ENCODE measurements at regions not wholly inside any gene's neighbourhood (a gene's known extent, or its start where the extent isn't known, plus 50 kb on each side); places are given as distances from the start of the nearest gene placed in this dataset.

DNA sequence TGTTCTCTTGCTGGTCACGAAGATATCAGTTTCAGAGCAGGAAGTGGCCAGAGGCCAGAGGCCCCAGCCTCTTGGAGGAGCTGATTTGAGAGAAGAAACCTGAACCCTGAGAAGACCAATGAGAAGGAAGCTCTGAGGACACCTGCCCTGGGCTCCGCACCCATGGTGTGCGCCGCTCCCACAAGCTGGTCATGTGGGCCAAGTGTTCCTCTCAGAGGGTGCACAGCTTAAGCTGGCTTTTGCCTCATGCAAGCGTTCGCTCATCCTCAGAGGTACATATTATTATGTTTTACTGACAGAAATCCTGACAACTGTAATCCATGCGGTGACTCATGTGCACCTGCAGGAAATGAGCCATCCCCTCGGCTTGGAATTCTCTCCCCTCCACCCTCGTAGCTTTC, 316.1 kb upstream of the MYT1L start:
- CTCF ChIA-PET = interaction anchor here (0.6 kb wide), 1 partner anchor 10 kb away, joined by 3 read pairs; no protein-coding TSS in a partner anchor
- no peaks in the 10 kb centered on the region for H3K27me3 ChIP-seq (replicated peaks in 1 of 2; ENCODE audit: control insufficient read depth in 2 of 2, insufficient read depth in 2 of 2, low read length in 1 of 2)
- SMC1A ChIA-PET (ENCODE audit: uncharacterized antibody, unreplicated experiment) = interaction anchor here (1.1 kb wide), 1 partner anchor 52 kb away, joined by 3 read pairs; no protein-coding TSS in a partner anchor
- no peak overlapping the region for H3K4me2 ChIP-seq (ENCODE audit: control insufficient read depth, insufficient read depth)
- no peaks in the 10 kb centered on the region; the same call in 2 of the 3 replicates for H3K9me3 ChIP-seq (replicated peaks; ENCODE audit: control insufficient read depth, insufficient read depth, low read length)
- RAD21 ChIA-PET (ENCODE audit: unreplicated experiment) = no interaction called here
- no peaks in the 10 kb centered on the region for H3K36me3 ChIP-seq (ENCODE audit: control insufficient read depth in 2 of 2, insufficient read depth in 2 of 2, low read length in 1 of 2)
- H3K79me2 ChIP-seq (ENCODE audit: control insufficient read depth, insufficient read depth, low read length) = no peaks in the 10 kb centered on the region
- POLR2A ChIA-PET = no interaction called here
- H3K27ac ChIP-seq (ENCODE audit: control insufficient read depth, insufficient read depth) = no peak overlapping the region
- DNase-seq (ENCODE audit: low read depth, low spot score) = no peak
- H3K4me3 ChIP-seq = no peak overlapping the region
- H4K20me1 ChIP-seq (ENCODE audit: control insufficient read depth, insufficient read depth) = no peaks in the 10 kb centered on the region
- intact Hi-C loops (cut with micrococcal nuclease; ENCODE audit: unreplicated experiment) = no loop called here
- H3K4me1 ChIP-seq (ENCODE audit: control insufficient read depth, insufficient read depth, low read length) = no peaks in the 10 kb centered on the region
- H3K9ac ChIP-seq (ENCODE audit: control insufficient read depth, insufficient read depth, low read length) = no peak overlapping the region
- ATAC-seq = no peak
- H2AFZ ChIP-seq (ENCODE audit: control insufficient read depth, low read depth, low read length) = no peak overlapping the region
- 48% methylated on average over 9 of the region's 9 CpGs for WGBS (ENCODE audit: insufficient coverage, insufficient replicate concordance, low lambda C conversion rate, missing lambda C conversion rate)
- in situ Hi-C loops (cut with MboI) = no loop called here
- no peak for FAIRE-seq
- no TSS peak for BruUV-seq (replicated peaks)
- TF ChIP-seq SPI1 (IDR thresholded peaks at IDR 0.05; ENCODE audit: borderline replicate concordance, insufficient read depth, low read depth, low read length) = no peak
- no peak for TF ChIP-seq JUND (IDR thresholded peaks at IDR 0.05; ENCODE audit: low read depth, low read length)
- TF ChIP-seq, protein P1, sequence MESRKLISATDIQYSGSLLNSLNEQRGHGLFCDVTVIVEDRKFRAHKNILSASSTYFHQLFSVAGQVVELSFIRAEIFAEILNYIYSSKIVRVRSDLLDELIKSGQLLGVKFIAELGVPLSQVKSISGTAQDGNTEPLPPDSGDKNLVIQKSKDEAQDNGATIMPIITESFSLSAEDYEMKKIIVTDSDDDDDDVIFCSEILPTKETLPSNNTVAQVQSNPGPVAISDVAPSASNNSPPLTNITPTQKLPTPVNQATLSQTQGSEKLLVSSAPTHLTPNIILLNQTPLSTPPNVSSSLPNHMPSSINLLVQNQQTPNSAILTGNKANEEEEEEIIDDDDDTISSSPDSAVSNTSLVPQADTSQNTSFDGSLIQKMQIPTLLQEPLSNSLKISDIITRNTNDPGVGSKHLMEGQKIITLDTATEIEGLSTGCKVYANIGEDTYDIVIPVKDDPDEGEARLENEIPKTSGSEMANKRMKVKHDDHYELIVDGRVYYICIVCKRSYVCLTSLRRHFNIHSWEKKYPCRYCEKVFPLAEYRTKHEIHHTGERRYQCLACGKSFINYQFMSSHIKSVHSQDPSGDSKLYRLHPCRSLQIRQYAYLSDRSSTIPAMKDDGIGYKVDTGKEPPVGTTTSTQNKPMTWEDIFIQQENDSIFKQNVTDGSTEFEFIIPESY (IDR thresholded peaks at IDR 0.05) = no peak
- no peak for TF ChIP-seq CREB1 (IDR thresholded peaks at IDR 0.05; ENCODE audit: low read depth)
- no peak for TF ChIP-seq FOXM1 (IDR thresholded peaks at IDR 0.05; ENCODE audit: low read depth, low read length)
- no peak for TF ChIP-seq JUNB (IDR thresholded peaks at IDR 0.05)
- TF ChIP-seq, protein P2, sequence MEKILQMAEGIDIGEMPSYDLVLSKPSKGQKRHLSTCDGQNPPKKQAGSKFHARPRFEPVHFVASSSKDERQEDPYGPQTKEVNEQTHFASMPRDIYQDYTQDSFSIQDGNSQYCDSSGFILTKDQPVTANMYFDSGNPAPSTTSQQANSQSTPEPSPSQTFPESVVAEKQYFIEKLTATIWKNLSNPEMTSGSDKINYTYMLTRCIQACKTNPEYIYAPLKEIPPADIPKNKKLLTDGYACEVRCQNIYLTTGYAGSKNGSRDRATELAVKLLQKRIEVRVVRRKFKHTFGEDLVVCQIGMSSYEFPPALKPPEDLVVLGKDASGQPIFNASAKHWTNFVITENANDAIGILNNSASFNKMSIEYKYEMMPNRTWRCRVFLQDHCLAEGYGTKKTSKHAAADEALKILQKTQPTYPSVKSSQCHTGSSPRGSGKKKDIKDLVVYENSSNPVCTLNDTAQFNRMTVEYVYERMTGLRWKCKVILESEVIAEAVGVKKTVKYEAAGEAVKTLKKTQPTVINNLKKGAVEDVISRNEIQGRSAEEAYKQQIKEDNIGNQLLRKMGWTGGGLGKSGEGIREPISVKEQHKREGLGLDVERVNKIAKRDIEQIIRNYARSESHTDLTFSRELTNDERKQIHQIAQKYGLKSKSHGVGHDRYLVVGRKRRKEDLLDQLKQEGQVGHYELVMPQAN (conservative IDR thresholded peaks at IDR 0.05) = no peak
- TF ChIP-seq, protein P3, sequence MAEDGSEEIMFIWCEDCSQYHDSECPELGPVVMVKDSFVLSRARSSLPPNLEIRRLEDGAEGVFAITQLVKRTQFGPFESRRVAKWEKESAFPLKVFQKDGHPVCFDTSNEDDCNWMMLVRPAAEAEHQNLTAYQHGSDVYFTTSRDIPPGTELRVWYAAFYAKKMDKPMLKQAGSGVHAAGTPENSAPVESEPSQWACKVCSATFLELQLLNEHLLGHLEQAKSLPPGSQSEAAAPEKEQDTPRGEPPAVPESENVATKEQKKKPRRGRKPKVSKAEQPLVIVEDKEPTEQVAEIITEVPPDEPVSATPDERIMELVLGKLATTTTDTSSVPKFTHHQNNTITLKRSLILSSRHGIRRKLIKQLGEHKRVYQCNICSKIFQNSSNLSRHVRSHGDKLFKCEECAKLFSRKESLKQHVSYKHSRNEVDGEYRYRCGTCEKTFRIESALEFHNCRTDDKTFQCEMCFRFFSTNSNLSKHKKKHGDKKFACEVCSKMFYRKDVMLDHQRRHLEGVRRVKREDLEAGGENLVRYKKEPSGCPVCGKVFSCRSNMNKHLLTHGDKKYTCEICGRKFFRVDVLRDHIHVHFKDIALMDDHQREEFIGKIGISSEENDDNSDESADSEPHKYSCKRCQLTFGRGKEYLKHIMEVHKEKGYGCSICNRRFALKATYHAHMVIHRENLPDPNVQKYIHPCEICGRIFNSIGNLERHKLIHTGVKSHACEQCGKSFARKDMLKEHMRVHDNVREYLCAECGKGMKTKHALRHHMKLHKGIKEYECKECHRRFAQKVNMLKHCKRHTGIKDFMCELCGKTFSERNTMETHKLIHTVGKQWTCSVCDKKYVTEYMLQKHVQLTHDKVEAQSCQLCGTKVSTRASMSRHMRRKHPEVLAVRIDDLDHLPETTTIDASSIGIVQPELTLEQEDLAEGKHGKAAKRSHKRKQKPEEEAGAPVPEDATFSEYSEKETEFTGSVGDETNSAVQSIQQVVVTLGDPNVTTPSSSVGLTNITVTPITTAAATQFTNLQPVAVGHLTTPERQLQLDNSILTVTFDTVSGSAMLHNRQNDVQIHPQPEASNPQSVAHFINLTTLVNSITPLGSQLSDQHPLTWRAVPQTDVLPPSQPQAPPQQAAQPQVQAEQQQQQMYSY (CRISPR knock-in tag; IDR thresholded peaks at IDR 0.05) = no peak
- no peak for TF ChIP-seq MEF2A (IDR thresholded peaks at IDR 0.05; ENCODE audit: insufficient read depth, low read depth, low read length)
- no peak for TF ChIP-seq HDGF (IDR thresholded peaks at IDR 0.05)
- TF ChIP-seq HCFC1 (IDR thresholded peaks at IDR 0.05; ENCODE audit: low read length) = no peak
- TF ChIP-seq, protein P4, sequence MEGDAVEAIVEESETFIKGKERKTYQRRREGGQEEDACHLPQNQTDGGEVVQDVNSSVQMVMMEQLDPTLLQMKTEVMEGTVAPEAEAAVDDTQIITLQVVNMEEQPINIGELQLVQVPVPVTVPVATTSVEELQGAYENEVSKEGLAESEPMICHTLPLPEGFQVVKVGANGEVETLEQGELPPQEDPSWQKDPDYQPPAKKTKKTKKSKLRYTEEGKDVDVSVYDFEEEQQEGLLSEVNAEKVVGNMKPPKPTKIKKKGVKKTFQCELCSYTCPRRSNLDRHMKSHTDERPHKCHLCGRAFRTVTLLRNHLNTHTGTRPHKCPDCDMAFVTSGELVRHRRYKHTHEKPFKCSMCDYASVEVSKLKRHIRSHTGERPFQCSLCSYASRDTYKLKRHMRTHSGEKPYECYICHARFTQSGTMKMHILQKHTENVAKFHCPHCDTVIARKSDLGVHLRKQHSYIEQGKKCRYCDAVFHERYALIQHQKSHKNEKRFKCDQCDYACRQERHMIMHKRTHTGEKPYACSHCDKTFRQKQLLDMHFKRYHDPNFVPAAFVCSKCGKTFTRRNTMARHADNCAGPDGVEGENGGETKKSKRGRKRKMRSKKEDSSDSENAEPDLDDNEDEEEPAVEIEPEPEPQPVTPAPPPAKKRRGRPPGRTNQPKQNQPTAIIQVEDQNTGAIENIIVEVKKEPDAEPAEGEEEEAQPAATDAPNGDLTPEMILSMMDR (IDR thresholded peaks at IDR 0.05 in 2 of 3, conservative IDR thresholded peaks at IDR 0.05 in 1 of 3; ENCODE audit: control insufficient read depth in 2 of 3, extremely low read depth in 1 of 3, insufficient read depth in 1 of 3, low read depth in 3 of 3, low read length in 3 of 3) = no peak
- no peak for TF ChIP-seq RUNX3 (IDR thresholded peaks at IDR 0.05; ENCODE audit: low read length)
- no peak for TF ChIP-seq MTA3 (IDR thresholded peaks at IDR 0.05; ENCODE audit: borderline replicate concordance, low read length)
- TF ChIP-seq HDAC6 (IDR thresholded peaks at IDR 0.05; ENCODE audit: unreplicated experiment) = no peak
- no peak for TF ChIP-seq PAX8 (IDR thresholded peaks at IDR 0.05)

Measured in GM12878 (cell line).